GM12801 (cell line): ENCODE measurements at regions not wholly inside any gene's neighbourhood (a gene's known extent, or its start where the extent isn't known, plus 50 kb on each side); places are given as distances from the start of the nearest gene placed in this dataset.

Source experiments
- CTCF ChIP-seq: IDR thresholded peaks from one replicate; pipeline ENCODE4 v1.5.1; 2011; ENCODE audit warnings: control low read depth; ENCODE audit not compliant: insufficient read length; ENCODE audit errors: extremely low read depth

DNA sequence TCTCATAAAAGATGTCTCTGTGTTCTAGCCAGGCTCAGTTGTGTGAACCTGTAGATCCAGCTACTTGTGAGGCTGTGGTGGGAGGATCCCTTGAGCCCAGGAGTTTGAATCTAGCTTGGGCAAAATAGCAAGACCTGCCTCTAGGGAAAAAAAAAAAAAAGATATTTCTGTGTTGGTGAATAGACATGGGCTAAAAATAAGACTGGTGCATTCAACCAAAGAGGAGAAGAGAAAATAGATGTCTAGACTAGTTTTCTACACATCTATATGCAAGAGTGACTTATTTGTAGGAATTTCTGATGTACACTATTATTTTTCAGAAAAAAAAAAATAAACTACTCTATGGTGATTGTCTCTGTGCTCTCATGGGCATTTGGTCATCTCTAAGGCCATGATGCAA lies 555.1 kb downstream of the BCL11A start:
- no peak for TF ChIP-seq CTCF

DNA sequence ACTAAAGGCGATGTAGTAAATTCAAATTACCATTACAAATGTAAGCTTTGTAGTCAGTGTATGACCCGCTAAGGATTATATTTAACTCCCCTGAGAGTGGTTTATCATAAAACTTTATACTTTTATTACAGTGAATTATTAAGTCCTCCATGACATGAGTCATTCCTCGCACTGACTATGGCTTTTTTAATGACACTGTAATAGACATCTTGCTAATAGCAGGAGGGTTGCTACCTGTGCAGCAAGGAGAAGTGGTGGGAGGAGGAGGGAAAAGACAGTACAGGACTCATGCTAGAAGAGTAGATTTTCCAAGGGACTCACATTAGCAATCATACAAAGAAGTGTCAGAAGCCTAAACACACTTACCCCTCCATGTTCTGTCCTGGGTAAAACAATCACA lies 556.1 kb downstream of the BCL11A start:
- no peak for TF ChIP-seq CTCF

GRCh38 chr2:59996855-59997254 lies 556.6 kb downstream of the BCL11A start:
- no peak for TF ChIP-seq CTCF

DNA sequence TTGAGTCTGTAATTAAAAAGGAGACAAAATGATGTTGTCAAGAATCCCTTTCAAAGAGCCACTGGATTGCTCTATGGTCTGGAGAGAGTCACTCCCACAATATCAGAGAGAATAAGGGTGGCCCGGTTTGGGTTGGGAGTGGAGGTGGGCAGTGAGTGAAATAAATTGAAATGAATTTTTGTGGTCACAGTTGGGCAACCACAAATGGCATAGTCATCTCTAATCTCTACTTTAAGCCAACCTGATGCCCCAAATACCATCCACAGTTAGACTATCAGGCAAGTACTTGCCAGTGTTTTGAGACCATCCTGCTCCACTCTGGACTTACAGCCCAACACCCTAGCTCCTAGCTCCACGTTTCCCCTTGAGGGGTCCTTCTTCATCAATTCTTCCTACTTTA lies 559.7 kb downstream of the BCL11A start:
- TF ChIP-seq CTCF: no peak

- no peak for TF ChIP-seq CTCF
Measured at GRCh38 chr2:59988341-59988740, 565.1 kb downstream of the BCL11A start.

DNA sequence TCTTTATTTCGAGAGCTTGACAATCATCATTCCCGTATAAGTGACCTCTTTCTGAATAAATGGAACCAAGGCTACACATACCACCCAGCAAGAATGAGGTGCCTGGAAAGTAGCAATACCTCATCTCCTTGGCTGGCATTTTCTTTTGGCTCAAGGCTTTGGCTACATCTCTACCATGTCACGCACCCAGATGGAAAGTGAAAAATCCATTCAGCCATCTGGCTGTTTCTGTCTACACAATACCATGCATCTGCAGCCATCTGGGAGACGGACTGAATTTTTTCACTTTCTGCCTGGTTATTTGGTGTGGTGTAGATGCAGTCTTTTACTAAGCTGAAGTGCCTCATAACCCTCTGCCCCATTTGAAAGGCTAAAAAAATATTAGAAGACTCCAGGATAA lies 566.9 kb downstream of the BCL11A start:
- TF ChIP-seq CTCF: no peak

GRCh38 chr2:59985923-59986322 lies 567.5 kb downstream of the BCL11A start:
- no peak for TF ChIP-seq CTCF
